SK-N-SH treated with all-trans-retinoic acid at 6 μM for 48 hours (cell line): ENCODE measurements at regions not wholly inside any gene's neighbourhood (a gene's known extent, or its start where the extent isn't known, plus 50 kb on each side); places are given as distances from the start of the nearest gene placed in this dataset.

Experiments
- ARNTL ChIP-seq: fragments of 450-650 bp; formaldehyde crosslinking; IDR thresholded peaks from 2 replicates; pipeline ENCODE4 v1.5.0; 2020; ENCODE audit warnings: low read depth, mild to moderate bottlenecking, moderate library complexity, borderline replicate concordance
- BACH2 ChIP-seq: fragments of 250-450 bp; sonication (Bioruptor Pico); IDR thresholded peaks from 2 replicates; pipeline ENCODE4 v1.9.0; 2021; ENCODE audit warnings: mild to moderate bottlenecking, borderline replicate concordance
- CSDC2 ChIP-seq: fragments of 250-450 bp; sonication (Bioruptor Pico); IDR thresholded peaks from 2 replicates; pipeline ENCODE4 v1.5.0; 2020; ENCODE audit warnings: mild to moderate bottlenecking, moderate library complexity
- ESRRG ChIP-seq: fragments of 250-450 bp; sonication (Bioruptor Pico); IDR thresholded peaks from 2 replicates; pipeline ENCODE4 v1.6.1; 2021; ENCODE audit warnings: mild to moderate bottlenecking
- RARB ChIP-seq: fragments of 250-450 bp; sonication (Bioruptor Pico); IDR thresholded peaks from 2 replicates; pipeline ENCODE4 v1.8.0; 2021; ENCODE audit warnings: mild to moderate bottlenecking, moderate library complexity
- SNAI2 ChIP-seq: fragments of 250-450 bp; sonication (Bioruptor Pico); IDR thresholded peaks from 2 replicates; pipeline ENCODE4 v1.5.0; 2020; ENCODE audit warnings: mild to moderate bottlenecking, moderate library complexity
- ZFP30 ChIP-seq: fragments of 450-650 bp; formaldehyde crosslinking; IDR thresholded peaks from 2 replicates; pipeline ENCODE4 v1.5.0; 2022; ENCODE audit warnings: mild to moderate bottlenecking, moderate library complexity
- TF ChIP-seq, protein P1 (sequence below): fragments of 250-450 bp; sonication (Bioruptor Pico); IDR thresholded peaks from 2 replicates; pipeline ENCODE4 v1.5.1; 2021; ENCODE audit warnings: mild to moderate bottlenecking, moderate library complexity
- TF ChIP-seq, protein P2 (sequence below): fragments of 250-450 bp; sonication (Bioruptor Pico); IDR thresholded peaks from 2 replicates; pipeline ENCODE4 v1.5.1; 2020; ENCODE audit warnings: low read depth, mild to moderate bottlenecking, moderate library complexity
- TF ChIP-seq, protein P3 (sequence below): fragments of 250-450 bp; sonication (Bioruptor Pico); IDR thresholded peaks from 2 replicates; pipeline ENCODE4 v1.8.0; 2020; ENCODE audit warnings: mild to moderate bottlenecking, moderate library complexity, borderline replicate concordance

DNA sequence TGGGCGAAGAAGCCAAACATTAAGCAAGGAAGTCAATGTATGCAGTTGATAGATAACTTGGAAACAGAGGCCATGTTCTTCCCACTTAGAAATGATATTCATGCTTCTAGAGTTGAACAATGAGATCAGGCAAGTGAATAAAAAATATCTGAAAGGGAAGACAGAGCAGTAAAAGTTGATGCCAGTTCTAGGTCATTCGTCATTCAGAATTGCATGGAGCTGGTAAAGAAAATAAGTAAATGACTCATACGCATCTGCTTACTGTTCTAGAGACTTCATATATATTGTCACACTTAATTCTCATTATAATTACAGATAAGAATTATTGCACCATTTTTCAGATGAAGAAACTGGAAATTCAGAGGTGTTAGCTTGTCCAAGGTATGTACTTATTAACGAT, 158.9 kb upstream of the FERD3L start:
- TF ChIP-seq ESRRG, result no peak
- no peak for TF ChIP-seq ARNTL
- TF ChIP-seq, protein P1, sequence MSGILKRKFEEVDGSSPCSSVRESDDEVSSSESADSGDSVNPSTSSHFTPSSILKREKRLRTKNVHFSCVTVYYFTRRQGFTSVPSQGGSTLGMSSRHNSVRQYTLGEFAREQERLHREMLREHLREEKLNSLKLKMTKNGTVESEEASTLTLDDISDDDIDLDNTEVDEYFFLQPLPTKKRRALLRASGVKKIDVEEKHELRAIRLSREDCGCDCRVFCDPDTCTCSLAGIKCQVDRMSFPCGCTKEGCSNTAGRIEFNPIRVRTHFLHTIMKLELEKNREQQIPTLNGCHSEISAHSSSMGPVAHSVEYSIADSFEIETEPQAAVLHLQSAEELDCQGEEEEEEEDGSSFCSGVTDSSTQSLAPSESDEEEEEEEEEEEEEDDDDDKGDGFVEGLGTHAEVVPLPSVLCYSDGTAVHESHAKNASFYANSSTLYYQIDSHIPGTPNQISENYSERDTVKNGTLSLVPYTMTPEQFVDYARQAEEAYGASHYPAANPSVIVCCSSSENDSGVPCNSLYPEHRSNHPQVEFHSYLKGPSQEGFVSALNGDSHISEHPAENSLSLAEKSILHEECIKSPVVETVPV (CRISPR knock-in tag), result no peak
- no peak for TF ChIP-seq CSDC2 (CRISPR knock-in tag)
- no peak for TF ChIP-seq RARB (CRISPR knock-in tag)
- TF ChIP-seq ZFP30, result no peak
- TF ChIP-seq, protein P2, sequence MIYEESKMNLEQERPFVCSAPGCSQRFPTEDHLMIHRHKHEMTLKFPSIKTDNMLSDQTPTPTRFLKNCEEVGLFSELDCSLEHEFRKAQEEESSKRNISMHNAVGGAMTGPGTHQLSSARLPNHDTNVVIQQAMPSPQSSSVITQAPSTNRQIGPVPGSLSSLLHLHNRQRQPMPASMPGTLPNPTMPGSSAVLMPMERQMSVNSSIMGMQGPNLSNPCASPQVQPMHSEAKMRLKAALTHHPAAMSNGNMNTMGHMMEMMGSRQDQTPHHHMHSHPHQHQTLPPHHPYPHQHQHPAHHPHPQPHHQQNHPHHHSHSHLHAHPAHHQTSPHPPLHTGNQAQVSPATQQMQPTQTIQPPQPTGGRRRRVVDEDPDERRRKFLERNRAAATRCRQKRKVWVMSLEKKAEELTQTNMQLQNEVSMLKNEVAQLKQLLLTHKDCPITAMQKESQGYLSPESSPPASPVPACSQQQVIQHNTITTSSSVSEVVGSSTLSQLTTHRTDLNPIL (CRISPR knock-in tag), result no peak
- TF ChIP-seq, protein P3, sequence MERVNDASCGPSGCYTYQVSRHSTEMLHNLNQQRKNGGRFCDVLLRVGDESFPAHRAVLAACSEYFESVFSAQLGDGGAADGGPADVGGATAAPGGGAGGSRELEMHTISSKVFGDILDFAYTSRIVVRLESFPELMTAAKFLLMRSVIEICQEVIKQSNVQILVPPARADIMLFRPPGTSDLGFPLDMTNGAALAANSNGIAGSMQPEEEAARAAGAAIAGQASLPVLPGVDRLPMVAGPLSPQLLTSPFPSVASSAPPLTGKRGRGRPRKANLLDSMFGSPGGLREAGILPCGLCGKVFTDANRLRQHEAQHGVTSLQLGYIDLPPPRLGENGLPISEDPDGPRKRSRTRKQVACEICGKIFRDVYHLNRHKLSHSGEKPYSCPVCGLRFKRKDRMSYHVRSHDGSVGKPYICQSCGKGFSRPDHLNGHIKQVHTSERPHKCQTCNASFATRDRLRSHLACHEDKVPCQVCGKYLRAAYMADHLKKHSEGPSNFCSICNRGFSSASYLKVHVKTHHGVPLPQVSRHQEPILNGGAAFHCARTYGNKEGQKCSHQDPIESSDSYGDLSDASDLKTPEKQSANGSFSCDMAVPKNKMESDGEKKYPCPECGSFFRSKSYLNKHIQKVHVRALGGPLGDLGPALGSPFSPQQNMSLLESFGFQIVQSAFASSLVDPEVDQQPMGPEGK (CRISPR knock-in tag), result no peak
- no peak for TF ChIP-seq BACH2 (CRISPR knock-in tag)
- no peak for TF ChIP-seq SNAI2 (CRISPR knock-in tag)
